Lung (tissue), 12 donors: ENCODE measurements at regions not wholly inside any gene's neighbourhood (a gene's known extent, or its start where the extent isn't known, plus 50 kb on each side); places are given as distances from the start of the nearest gene placed in this dataset. TPM values are rescaled to one million over a fixed set of nuclear protein-coding genes. Genes with fewer than 3 reads are reported as not detected.

Experiments used
- ATAC-seq: fragments of 200-7000 bp; cut with Tn5 transposase; one replicate; pipeline ENCODE4 v1.9.1; 2020; ENCODE audit warnings: moderate number of reproducible peaks; ENCODE audit not compliant: insufficient read depth, low FRiP score
- DNase-seq, 3 donors: peaks; one replicate each; pipeline ENCODE4 v3.0.0-alpha.2; 2013 to 2017
- H3K27ac ChIP-seq, 2 donors: one replicate each; pipeline ENCODE4 v1.5.1; 2013; ENCODE audit warnings: mild to moderate bottlenecking in 2 of 2, moderate library complexity in 2 of 2, control low read depth in 1 of 2, inconsistent platforms in 1 of 2, low read depth in 1 of 2, low read length in 1 of 2
- H3K27me3 ChIP-seq, 3 donors: one replicate each; pipeline ENCODE4 v1.5.1; 2013; ENCODE audit warnings: low read length in 2 of 3; ENCODE audit not compliant: control insufficient read depth in 3 of 3, insufficient read depth in 3 of 3
- H3K36me3 ChIP-seq, 4 donors: one replicate each; pipeline ENCODE4 v1.5.1; 2013; ENCODE audit warnings: low read length in 4 of 4, mild to moderate bottlenecking in 1 of 4, moderate library complexity in 1 of 4; ENCODE audit not compliant: control insufficient read depth in 4 of 4, insufficient read depth in 4 of 4
- H3K4me1 ChIP-seq, 5 donors: one replicate each; pipeline ENCODE4 v1.5.1; 2013; ENCODE audit warnings: low read length in 5 of 5, mild to moderate bottlenecking in 2 of 5, moderate library complexity in 1 of 5; ENCODE audit not compliant: control insufficient read depth in 5 of 5, insufficient read depth in 5 of 5
- H3K4me3 ChIP-seq: one replicate; pipeline ENCODE4 v1.5.1; 2013; ENCODE audit warnings: mild to moderate bottlenecking, control low read depth, moderate library complexity
- H3K9ac ChIP-seq, 2 donors: one replicate each; pipeline ENCODE4 v1.5.1; 2013; ENCODE audit warnings: low read length in 2 of 2, control low read depth in 1 of 2; ENCODE audit not compliant: insufficient read depth in 1 of 2
- H3K9me3 ChIP-seq, 4 donors: one replicate each; pipeline ENCODE4 v1.5.1; 2013; ENCODE audit warnings: low read length in 3 of 4, mild to moderate bottlenecking in 1 of 4, moderate library complexity in 1 of 4; ENCODE audit not compliant: control insufficient read depth in 4 of 4, insufficient read depth in 3 of 4
- small RNA-seq: library from RNA; depleted of rRNA; stranded (forward); fragments of <200 nt; gene quantifications from one replicate; pipeline ENCODE3, GENCODE V24; 2014; ENCODE audit warnings: low replicate concordance
- TF ChIP-seq, protein P1 (sequence below): IDR thresholded peaks from 2 replicates; pipeline ENCODE4 v1.5.1; 2012; ENCODE audit warnings: mild to moderate bottlenecking; ENCODE audit errors: control extremely low read depth, extremely low read depth
- donor health status: control.
- donor health status: control.
- donor health status: Bipolar disorder and iron deficiency.
- donor health status: healthy.
- donor health status: DM: yes; HTN: yes; CAD: no.

DNA sequence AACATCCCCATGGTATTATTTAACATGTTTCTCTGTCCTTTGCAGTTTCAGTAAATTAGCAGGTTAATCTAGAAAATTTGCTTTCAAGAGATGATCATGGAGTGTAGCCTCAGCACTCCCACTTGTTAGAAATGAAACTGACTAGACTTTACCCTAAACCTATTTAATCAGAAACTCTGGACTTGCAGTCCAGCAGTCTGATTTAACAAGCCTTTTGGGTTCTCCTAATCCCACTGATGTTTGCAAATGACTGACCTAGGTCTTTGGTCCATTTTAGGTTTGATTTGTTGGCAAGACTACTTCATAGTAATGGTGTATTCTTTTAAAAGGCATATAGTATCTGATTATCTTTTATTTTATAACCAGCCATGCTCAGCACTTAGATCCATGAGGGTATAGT is 55.5 kb upstream of the SLC25A13 start:
- no peak overlapping the region for H3K9ac ChIP-seq
- H3K36me3 ChIP-seq = no peaks in the 10 kb centered on the region
- no peaks in the 10 kb centered on the region for H3K9me3 ChIP-seq
- TF ChIP-seq, protein P1, sequence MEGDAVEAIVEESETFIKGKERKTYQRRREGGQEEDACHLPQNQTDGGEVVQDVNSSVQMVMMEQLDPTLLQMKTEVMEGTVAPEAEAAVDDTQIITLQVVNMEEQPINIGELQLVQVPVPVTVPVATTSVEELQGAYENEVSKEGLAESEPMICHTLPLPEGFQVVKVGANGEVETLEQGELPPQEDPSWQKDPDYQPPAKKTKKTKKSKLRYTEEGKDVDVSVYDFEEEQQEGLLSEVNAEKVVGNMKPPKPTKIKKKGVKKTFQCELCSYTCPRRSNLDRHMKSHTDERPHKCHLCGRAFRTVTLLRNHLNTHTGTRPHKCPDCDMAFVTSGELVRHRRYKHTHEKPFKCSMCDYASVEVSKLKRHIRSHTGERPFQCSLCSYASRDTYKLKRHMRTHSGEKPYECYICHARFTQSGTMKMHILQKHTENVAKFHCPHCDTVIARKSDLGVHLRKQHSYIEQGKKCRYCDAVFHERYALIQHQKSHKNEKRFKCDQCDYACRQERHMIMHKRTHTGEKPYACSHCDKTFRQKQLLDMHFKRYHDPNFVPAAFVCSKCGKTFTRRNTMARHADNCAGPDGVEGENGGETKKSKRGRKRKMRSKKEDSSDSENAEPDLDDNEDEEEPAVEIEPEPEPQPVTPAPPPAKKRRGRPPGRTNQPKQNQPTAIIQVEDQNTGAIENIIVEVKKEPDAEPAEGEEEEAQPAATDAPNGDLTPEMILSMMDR = no peak
- H3K4me3 ChIP-seq = no peak overlapping the region
- peaks cover 0 to 2% (median 0%) of the 10 kb centered on the region in 5 donors for H3K4me1 ChIP-seq
- no peak overlapping the region for H3K27ac ChIP-seq
- no peak for ATAC-seq
- no peak for DNase-seq
- no peaks in the 10 kb centered on the region for H3K27me3 ChIP-seq

Small RNAs in the stretch of these regions (small RNA-seq; reads per million reads assigned to genes)
- gene RNU7-188P = not detected
